Transverse colon (tissue), 4 donors: ENCODE measurements at regions not wholly inside any gene's neighbourhood (a gene's known extent, or its start where the extent isn't known, plus 50 kb on each side); places are given as distances from the start of the nearest gene placed in this dataset.

Experiments
- DNase-seq: peaks from one replicate; pipeline ENCODE4 v3.0.0-alpha.2; 2019
- H3K27ac ChIP-seq, 4 donors: fragments of 200-600 bp; sonication (generic); 2 replicates each; pipeline ENCODE4 v1.5.1; 2016 to 2018; ENCODE audit warnings: inconsistent platforms in 4 of 4
- H3K27me3 ChIP-seq: fragments of 200-600 bp; sonication (generic); 2 replicates; pipeline ENCODE4 v1.5.1; 2017; ENCODE audit warnings: inconsistent platforms
- H3K36me3 ChIP-seq, 4 donors: fragments of 200-600 bp; sonication (generic); 2 replicates each; pipeline ENCODE4 v1.5.1; 2017 to 2019; ENCODE audit warnings: inconsistent platforms in 4 of 4
- H3K4me1 ChIP-seq, 4 donors: fragments of 200-600 bp; sonication (generic); 2 replicates each; pipeline ENCODE4 v1.5.1; 2017 to 2020; ENCODE audit warnings: inconsistent platforms in 4 of 4
- H3K4me3 ChIP-seq, 4 donors: fragments of 200-600 bp; sonication (generic); 1 replicate in 1 of 4; 2 replicates in 3 of 4; pipeline versions ENCODE4 v1.5.1 to v1.6.1; 2017 to 2019; ENCODE audit warnings: inconsistent platforms in 4 of 4
- H3K9me3 ChIP-seq, 2 donors: fragments of 200-600 bp; sonication (generic); 2 replicates each; pipeline ENCODE4 v1.5.1; 2017 to 2019; ENCODE audit warnings: inconsistent platforms in 2 of 2
- EP300 ChIP-seq: sonication (generic); formaldehyde crosslinking; IDR thresholded peaks from one replicate; pipeline ENCODE4 v1.6.1; 2017; ENCODE audit warnings: antibody characterized with exemption, low read depth
- POLR2A ChIP-seq: fragments of 450-650 bp; IDR thresholded peaks from one replicate; pipeline ENCODE4 v1.6.1; 2016; ENCODE audit warnings: antibody characterized with exemption, mild to moderate bottlenecking, moderate library complexity
- POLR2AphosphoS5 ChIP-seq, 3 donors: sonication (generic); formaldehyde crosslinking; IDR thresholded peaks; one replicate each; pipeline ENCODE4 v1.6.1; 2016; ENCODE audit warnings: antibody characterized with exemption in 3 of 3
- WGBS, 2 donors: methylation state at CpG; one replicate each; pipeline ENCODE4 v1.1.5; 2018; ENCODE audit warnings: low coverage in 1 of 2; 5-methylcytosine and 5-hydroxymethylcytosine counted together
- in situ Hi-C, 4 donors: fragments of 200-750 bp; cut with MboI; loops; one replicate each; pipeline versions ENCODE4 v1.15.0 to v1.15.1; 2017; ENCODE audit warnings: low sequenced_read_pairs in 3 of 4, low pct_ligation_motif_present in 1 of 4, low pct_unique_long_range_greater_than_20kb in 1 of 4
- intact Hi-C: fragments of 100-400 bp; cut with DNase I; formaldehyde crosslinking; loops from one replicate; pipeline ENCODE4 v1.15.1; 2023; ENCODE audit warnings: low total_unique reads
- TF ChIP-seq, protein P1 (sequence below), 5 experiments: fragments of 200-600 bp in 3 of 5; fragments of 450-650 bp in 2 of 5; sonication (generic) in 3 of 5; IDR thresholded peaks; 1 replicate in 2 of 5; 2 replicates in 3 of 5; pipeline ENCODE4 v1.5.1; 2016 to 2017; ENCODE audit warnings: antibody characterized with exemption in 5 of 5, inconsistent platforms in 3 of 5, mild to moderate bottlenecking in 2 of 5, moderate library complexity in 1 of 5

DNA sequence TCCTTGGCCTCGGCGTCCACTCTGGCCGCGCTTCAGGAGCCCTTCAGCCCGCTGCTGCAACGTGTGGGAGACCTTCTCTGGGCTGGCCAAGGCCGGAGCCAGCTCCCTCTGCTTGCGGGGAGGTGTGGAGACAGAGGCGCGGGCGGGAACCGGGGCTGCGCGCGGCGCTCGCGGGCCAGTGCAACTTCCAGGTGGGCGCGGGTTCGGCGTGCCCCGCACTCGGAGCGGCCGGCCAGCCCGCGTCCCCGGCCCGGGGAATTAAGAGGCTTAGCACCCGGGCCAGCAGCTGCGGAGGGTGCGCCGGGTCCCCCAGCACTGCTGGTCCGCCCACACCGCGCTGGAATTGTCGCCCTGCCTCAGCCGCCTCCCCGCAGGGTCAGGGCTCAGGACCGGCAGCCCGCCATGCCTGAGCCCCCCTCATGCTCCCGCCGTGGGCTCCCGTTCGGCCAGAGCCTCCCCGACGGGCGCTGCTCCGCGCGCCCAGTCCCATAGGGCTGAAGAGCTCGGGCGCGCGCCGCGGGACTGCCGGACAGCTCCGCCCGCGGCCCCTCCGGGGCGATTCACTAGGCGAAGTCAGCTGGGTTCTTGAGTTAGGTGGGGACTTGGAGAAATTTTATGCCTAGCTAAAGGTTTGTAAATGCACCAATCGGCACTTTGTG, 673.9 kb downstream of the SLC16A7 start:
- Histone ChIP-seq H3K9me3 (no peaks in the 10 kb centered on the region), H3K4me1 (no peaks in the 10 kb centered on the region), H3K36me3 (no peaks in the 10 kb centered on the region), H3K4me3 (no peak overlapping the region), H3K27ac (no peak overlapping the region), H3K27me3 (no peaks in the 10 kb centered on the region)
- no peak for TF ChIP-seq POLR2A
- TF ChIP-seq EP300, result no peak
- TF ChIP-seq, protein P1, sequence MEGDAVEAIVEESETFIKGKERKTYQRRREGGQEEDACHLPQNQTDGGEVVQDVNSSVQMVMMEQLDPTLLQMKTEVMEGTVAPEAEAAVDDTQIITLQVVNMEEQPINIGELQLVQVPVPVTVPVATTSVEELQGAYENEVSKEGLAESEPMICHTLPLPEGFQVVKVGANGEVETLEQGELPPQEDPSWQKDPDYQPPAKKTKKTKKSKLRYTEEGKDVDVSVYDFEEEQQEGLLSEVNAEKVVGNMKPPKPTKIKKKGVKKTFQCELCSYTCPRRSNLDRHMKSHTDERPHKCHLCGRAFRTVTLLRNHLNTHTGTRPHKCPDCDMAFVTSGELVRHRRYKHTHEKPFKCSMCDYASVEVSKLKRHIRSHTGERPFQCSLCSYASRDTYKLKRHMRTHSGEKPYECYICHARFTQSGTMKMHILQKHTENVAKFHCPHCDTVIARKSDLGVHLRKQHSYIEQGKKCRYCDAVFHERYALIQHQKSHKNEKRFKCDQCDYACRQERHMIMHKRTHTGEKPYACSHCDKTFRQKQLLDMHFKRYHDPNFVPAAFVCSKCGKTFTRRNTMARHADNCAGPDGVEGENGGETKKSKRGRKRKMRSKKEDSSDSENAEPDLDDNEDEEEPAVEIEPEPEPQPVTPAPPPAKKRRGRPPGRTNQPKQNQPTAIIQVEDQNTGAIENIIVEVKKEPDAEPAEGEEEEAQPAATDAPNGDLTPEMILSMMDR (IDR thresholded peaks at IDR 0.05), result no peak
- TF ChIP-seq POLR2AphosphoS5 (IDR thresholded peaks at IDR 0.05), result no peak
- in situ Hi-C loops, result no loop called here
- intact Hi-C loops, result no loop called here
- no peak for DNase-seq
- 96% methylated on average over 66 of the region's 66 CpGs; no CpG with 5 or more reads in 1 of the 2 donors for WGBS, 2 donors

DNA sequence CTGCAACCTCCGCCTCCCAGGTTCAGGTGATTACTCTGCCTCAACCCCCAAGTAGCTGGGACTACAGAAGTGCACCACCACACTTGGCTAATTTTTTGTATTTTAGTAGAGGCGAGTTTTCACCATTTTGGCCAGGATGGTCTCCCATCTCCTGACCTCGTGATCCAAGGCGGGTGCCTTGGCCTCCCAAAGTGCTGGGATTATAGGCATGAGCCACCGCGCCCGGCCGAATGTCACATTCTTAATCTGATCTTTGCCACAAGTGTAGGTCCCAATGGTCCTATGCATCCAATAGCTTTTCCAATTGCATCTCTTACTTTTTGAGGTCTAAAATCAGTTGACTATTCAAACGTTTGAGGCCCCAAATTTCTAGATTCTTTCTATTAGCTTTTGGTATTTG, 676.0 kb downstream of the SLC16A7 start:
- Histone ChIP-seq H3K27me3 (no peaks in the 10 kb centered on the region), H3K36me3 (no peaks in the 10 kb centered on the region), H3K4me3 (no peak overlapping the region), H3K9me3 (no peaks in the 10 kb centered on the region), H3K27ac (no peak overlapping the region), H3K4me1 (no peaks in the 10 kb centered on the region)
- DNase-seq, result no peak
- in situ Hi-C loops (no loop called here), intact Hi-C loops (no loop called here)
- TF ChIP-seq, protein P1 (IDR thresholded peaks at IDR 0.05), result no peak
- TF ChIP-seq POLR2A (no peak), EP300 (no peak), POLR2AphosphoS5 (IDR thresholded peaks at IDR 0.05) (no peak)
- 71 to 76% methylated on average over 2 to 9 of the region's 9 CpGs for WGBS, 2 donors

DNA sequence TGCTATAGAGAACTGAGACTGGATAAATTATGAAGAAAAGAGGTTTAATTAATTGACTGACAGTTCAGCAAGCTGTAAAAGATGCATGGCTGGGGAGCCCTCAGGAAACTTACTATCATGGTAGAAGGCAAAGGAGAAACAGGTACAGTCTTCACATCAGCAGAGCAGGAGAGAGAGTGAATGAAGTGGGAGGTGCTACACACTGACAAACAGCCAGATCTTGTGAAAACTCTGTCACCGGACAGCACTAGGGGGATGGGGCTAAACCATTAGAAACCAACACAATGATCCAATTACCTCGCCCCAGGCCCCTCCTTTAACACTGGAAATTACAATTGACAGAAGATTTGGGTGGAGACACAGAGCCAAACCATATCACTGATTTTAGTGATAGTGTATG, 682.4 kb downstream of the SLC16A7 start:
- TF ChIP-seq EP300, result no peak
- no peaks in the 10 kb centered on the region for H3K9me3 ChIP-seq
- no peak overlapping the region for H3K27ac ChIP-seq
- 33 to 52% methylated on average over 2 of the region's 2 CpGs for WGBS, 2 donors
- no peaks in the 10 kb centered on the region for H3K27me3 ChIP-seq
- in situ Hi-C loops (no loop called here), intact Hi-C loops (no loop called here)
- H3K4me1 ChIP-seq, result no peaks in the 10 kb centered on the region
- H3K36me3 ChIP-seq, result no peaks in the 10 kb centered on the region
- DNase-seq, result no peak
- no peak overlapping the region for H3K4me3 ChIP-seq

DNA sequence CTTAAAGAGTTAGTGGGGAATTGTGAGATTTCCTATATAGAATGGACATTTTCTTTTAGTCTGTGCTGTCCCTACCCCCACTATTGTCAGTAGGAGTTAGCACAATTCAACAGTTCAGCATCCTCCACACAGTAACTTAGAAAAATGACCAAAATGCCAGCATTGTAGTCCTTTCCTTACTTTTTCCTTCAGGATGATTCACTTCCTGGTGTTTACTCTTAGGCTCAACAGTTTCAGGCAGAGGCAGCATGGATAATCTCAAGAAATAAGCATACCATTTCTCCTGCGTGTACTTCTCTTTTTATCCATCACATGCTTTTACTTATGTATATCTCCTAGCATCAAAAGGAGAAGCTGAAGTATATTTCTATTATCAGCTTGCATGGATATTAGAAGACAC, 683.4 kb downstream of the SLC16A7 start:
- Histone ChIP-seq H3K4me3 (no peak overlapping the region), H3K36me3 (no peaks in the 10 kb centered on the region), H3K27me3 (no peaks in the 10 kb centered on the region), H3K27ac (no peak overlapping the region), H3K4me1 (no peaks in the 10 kb centered on the region), H3K9me3 (no peaks in the 10 kb centered on the region)
- in situ Hi-C loops, result no loop called here
- TF ChIP-seq, protein P1 (IDR thresholded peaks at IDR 0.05), result no peak
- TF ChIP-seq EP300 (no peak), POLR2A (no peak), POLR2AphosphoS5 (IDR thresholded peaks at IDR 0.05) (no peak)
- WGBS, 2 donors, result 47 to 70% methylated on average over 1 of the region's 1 CpG
- intact Hi-C loops, result no loop called here
- DNase-seq, result no peak

DNA sequence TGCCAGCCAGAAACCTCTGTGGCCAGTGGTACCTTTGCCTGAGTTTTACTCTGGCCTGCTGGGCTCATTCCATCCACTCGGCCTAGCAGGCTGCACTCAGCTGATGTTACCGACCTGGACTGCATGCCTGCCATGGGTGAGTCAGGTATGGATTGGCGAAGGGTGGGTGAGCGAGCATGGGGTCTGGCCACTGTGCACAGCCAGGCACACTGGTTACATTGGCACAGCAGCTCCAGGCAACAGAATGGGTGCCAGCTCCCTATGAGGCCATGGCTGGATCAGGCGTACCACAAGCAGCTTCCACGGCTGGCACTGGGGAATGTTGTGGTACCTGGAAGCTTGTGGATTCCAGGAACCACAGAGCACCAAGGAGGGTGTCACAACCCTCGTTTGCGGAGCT, 685.7 kb downstream of the SLC16A7 start:
- no peak for DNase-seq
- Histone ChIP-seq H3K36me3 (no peaks in the 10 kb centered on the region), H3K27me3 (no peaks in the 10 kb centered on the region), H3K4me1 (no peaks in the 10 kb centered on the region), H3K27ac (no peak overlapping the region), H3K4me3 (no peak overlapping the region), H3K9me3 (no peaks in the 10 kb centered on the region)
- TF ChIP-seq, protein P1 (IDR thresholded peaks at IDR 0.05), result no peak
- TF ChIP-seq EP300, result no peak
- TF ChIP-seq POLR2AphosphoS5 (IDR thresholded peaks at IDR 0.05), result no peak
- TF ChIP-seq POLR2A, result no peak
- intact Hi-C loops (no loop called here), in situ Hi-C loops (no loop called here)
- 87% methylated on average over 8 of the region's 8 CpGs; no CpG with 5 or more reads in 1 of the 2 donors for WGBS, 2 donors
